SK-N-SH (cell line): ENCODE measurements at regions not wholly inside any gene's neighbourhood (a gene's known extent, or its start where the extent isn't known, plus 50 kb on each side); places are given as distances from the start of the nearest gene placed in this dataset.

ENCODE experiments used
- CTCF ChIA-PET: fragments of 300-600, 350-600 bp; formaldehyde crosslinking; extraction: SDS; loops from one replicate; lab custom pipeline; 2021; lab: Yijun Ruan, JAX
- POLR2A ChIA-PET: fragments of 350-600 bp; sonication (Branson Sonifier 250); formaldehyde crosslinking; extraction: SDS; loops from one replicate; lab custom pipeline; 2020; ENCODE audit warnings: antibody characterized with exemption, inconsistent platforms; lab: Yijun Ruan, JAX
- DNase-seq: peaks from one replicate; pipeline ENCODE4 v3.0.0; 2012
- H2AFZ ChIP-seq: fragments of 200-600 bp; sonication (generic); 2 replicates; pipeline ENCODE4 v1.8.1; 2016; ENCODE audit warnings: antibody characterized with exemption, mild to moderate bottlenecking, low read depth
- H3F3A ChIP-seq: fragments of 200-600 bp; sonication (generic); replicated peaks from 2 replicates; pipeline ENCODE3; 2016; ENCODE audit warnings: antibody characterized with exemption, mild to moderate bottlenecking; ENCODE audit not compliant: insufficient read depth
- H3K27ac ChIP-seq, 2 experiments: fragments of 200-500 bp in 1 of 2; fragments of 200-600 bp in 1 of 2; sonication (Bioruptor generic) in 1 of 2; sonication (generic), shearing (Covaris generic) in 1 of 2; 2 replicates each; pipeline versions ENCODE4 v1.5.1 to v1.6.1; 2014 to 2016; ENCODE audit warnings: low read depth in 2 of 2, inconsistent platforms in 1 of 2, low read length in 1 of 2, mild to moderate bottlenecking in 1 of 2, mixed read lengths in 1 of 2
- H3K27me3 ChIP-seq: fragments of 200-600 bp; sonication (generic), shearing (Covaris generic); 2 replicates; pipeline ENCODE4 v1.6.1; 2016; ENCODE audit warnings: mixed run types; ENCODE audit not compliant: insufficient read depth
- H3K36me3 ChIP-seq, 2 experiments: fragments of 200-500 bp in 1 of 2; fragments of 200-600 bp in 1 of 2; sonication (Bioruptor generic) in 1 of 2; sonication (generic) in 1 of 2; replicated peaks in 1 of 2; 2 replicates each; pipeline versions ENCODE3 to v1.5.1; 2014 to 2016; ENCODE audit warnings: low read length in 1 of 2, mild to moderate bottlenecking in 1 of 2; ENCODE audit not compliant: insufficient read depth in 2 of 2, control insufficient read depth in 1 of 2
- H3K4me1 ChIP-seq, 2 experiments: fragments of 200-500 bp in 1 of 2; fragments of 200-600 bp in 1 of 2; sonication (Bioruptor generic) in 1 of 2; sonication (generic), shearing (Covaris generic) in 1 of 2; 2 replicates each; pipeline versions ENCODE4 v1.5.1 to v1.6.1; 2014 to 2016; ENCODE audit warnings: low read depth in 1 of 2, low read length in 1 of 2, mixed run types in 1 of 2; ENCODE audit not compliant: insufficient read depth in 2 of 2, control insufficient read depth in 1 of 2
- H3K4me2 ChIP-seq: fragments of 200-600 bp; sonication (generic), shearing (Covaris generic); 2 replicates; pipeline ENCODE4 v1.6.1; 2017; ENCODE audit warnings: mixed run types
- H3K4me3 ChIP-seq, 2 experiments: fragments of 200-500 bp in 1 of 2; fragments of 200-600 bp in 1 of 2; sonication (Bioruptor generic) in 1 of 2; sonication (generic), shearing (Covaris generic) in 1 of 2; 2 replicates each; pipeline versions ENCODE4 v1.5.1 to v1.8.1; 2014 to 2016; ENCODE audit warnings: low read depth in 2 of 2, inconsistent platforms in 1 of 2, low read length in 1 of 2, mild to moderate bottlenecking in 1 of 2, mixed read lengths in 1 of 2, moderate library complexity in 1 of 2
- H3K79me2 ChIP-seq: fragments of 200-600 bp; sonication (generic); 2 replicates; pipeline ENCODE4 v1.8.1; 2017; ENCODE audit warnings: mild to moderate bottlenecking; ENCODE audit not compliant: insufficient read depth
- H3K9ac ChIP-seq: fragments of 200-600 bp; sonication (generic); 2 replicates; pipeline ENCODE4 v1.6.1; 2017; ENCODE audit warnings: mixed run types
- H3K9me2 ChIP-seq: fragments of 200-600 bp; sonication (generic); 2 replicates; pipeline ENCODE4 v1.6.1; 2017; ENCODE audit warnings: mixed run types
- H3K9me3 ChIP-seq: fragments of 200-600 bp; sonication (generic); 2 replicates; pipeline ENCODE4 v1.6.1; 2017; ENCODE audit warnings: mixed run types, mild to moderate bottlenecking, moderate library complexity
- H4K20me1 ChIP-seq: fragments of 200-600 bp; sonication (generic); 2 replicates; pipeline ENCODE4 v1.6.1; 2017; ENCODE audit warnings: mild to moderate bottlenecking, mixed run types; ENCODE audit not compliant: insufficient read depth
- CHD2 ChIP-seq: fragments of 150-350 bp; IDR thresholded peaks from 2 replicates; pipeline ENCODE4 v1.6.1; 2018; ENCODE audit warnings: low read length; ENCODE audit not compliant: partially characterized antibody
- CTCF ChIP-seq: fragments of 200-600 bp; sonication (generic); IDR thresholded peaks from 2 replicates; pipeline ENCODE4 v1.6.1; 2017; ENCODE audit warnings: antibody characterized with exemption, mild to moderate bottlenecking, moderate library complexity
- EP300 ChIP-seq, 2 experiments: IDR thresholded peaks; 2 replicates each; pipeline versions ENCODE4 v1.4.0 to v1.6.1; 2012; ENCODE audit warnings: borderline replicate concordance in 1 of 2, low read depth in 1 of 2, low read length in 1 of 2
- EZH2phosphoT487 ChIP-seq: fragments of 200-600 bp; sonication (generic); IDR thresholded peaks from 2 replicates; pipeline ENCODE4 v1.6.1; 2017; ENCODE audit warnings: low read depth, mixed run types, mild to moderate bottlenecking, antibody characterized with exemption, moderate library complexity, borderline replicate concordance
- FOSL2 ChIP-seq: IDR thresholded peaks from 2 replicates; pipeline ENCODE4 v1.4.0; 2012; ENCODE audit warnings: low read depth, mild to moderate bottlenecking, moderate library complexity, borderline replicate concordance
- FOXJ3 ChIP-seq: sonication (generic); formaldehyde crosslinking; IDR thresholded peaks from 2 replicates; pipeline ENCODE4 v1.5.1; 2020; ENCODE audit warnings: mild to moderate bottlenecking, missing genetic modification reagents
- GABPA ChIP-seq: IDR thresholded peaks from 2 replicates; pipeline ENCODE4 v1.4.0; 2012; ENCODE audit warnings: low read depth, mild to moderate bottlenecking
- GATA2 ChIP-seq: sonication (generic); formaldehyde crosslinking; IDR thresholded peaks from 2 replicates; pipeline ENCODE4 v1.5.0; 2020; ENCODE audit warnings: mild to moderate bottlenecking, missing genetic modification reagents
- JUND ChIP-seq: IDR thresholded peaks from 2 replicates; pipeline ENCODE4 v1.4.0; 2012
- MEF2A ChIP-seq: IDR thresholded peaks from 2 replicates; pipeline ENCODE4 v1.4.0; 2012; ENCODE audit warnings: low read depth, borderline replicate concordance
- MXI1 ChIP-seq: IDR thresholded peaks from 2 replicates; pipeline ENCODE4 v1.6.1; 2012; ENCODE audit warnings: mild to moderate bottlenecking, low read depth, low read length, improper control_type of control experiment
- NFIC ChIP-seq: IDR thresholded peaks from 2 replicates; pipeline ENCODE4 v1.4.0; 2012; ENCODE audit warnings: borderline replicate concordance
- REST ChIP-seq: IDR thresholded peaks from 2 replicates; pipeline ENCODE4 v1.6.1; 2012; ENCODE audit warnings: mild to moderate bottlenecking, low read depth, low read length, moderate library complexity
- SIN3A ChIP-seq: IDR thresholded peaks from 2 replicates; pipeline ENCODE4 v1.6.1; 2012; ENCODE audit warnings: low read depth, mild to moderate bottlenecking, low read length, moderate library complexity, borderline replicate concordance
- SMC3 ChIP-seq: IDR thresholded peaks from 2 replicates; pipeline ENCODE4 v1.6.1; 2012; ENCODE audit warnings: low read depth, low read length, improper control_type of control experiment
- TAF1 ChIP-seq: IDR thresholded peaks from 2 replicates; pipeline ENCODE4 v1.6.1; 2012; ENCODE audit warnings: low read depth, mild to moderate bottlenecking, low read length, moderate library complexity, borderline replicate concordance
- TCF12 ChIP-seq: IDR thresholded peaks from 2 replicates; pipeline ENCODE4 v1.4.0; 2012
- TEAD4 ChIP-seq: IDR thresholded peaks from 2 replicates; pipeline ENCODE4 v1.4.0; 2012; ENCODE audit warnings: mild to moderate bottlenecking, borderline replicate concordance; ENCODE audit not compliant: insufficient read depth
- WGBS: methylation state at CpG from one replicate; pipeline ENCODE4 v1.1.6; 2017; ENCODE audit warnings: low lambda C conversion rate; 5-methylcytosine and 5-hydroxymethylcytosine counted together
- TF ChIP-seq, protein P1 (sequence below): fragments of 150-350 bp; IDR thresholded peaks from 2 replicates; pipeline ENCODE4 v1.6.1; 2016; ENCODE audit warnings: mild to moderate bottlenecking, low read depth, low read length
- TF ChIP-seq, protein P2 (sequence below): IDR thresholded peaks from 2 replicates; pipeline ENCODE4 v1.4.0; 2012; ENCODE audit warnings: low read depth, borderline replicate concordance

GRCh38 chr1:209443975-209444651 is 139.4 kb upstream of the CAMK1G start:
- Histone ChIP-seq H3K4me2 (no peak overlapping the region), H3F3A (no peaks in the 10 kb centered on the region), H3K9ac (no peak overlapping the region), H4K20me1 (no peaks in the 10 kb centered on the region), H3K27me3 (no peaks in the 10 kb centered on the region), H3K36me3 (no peaks in the 10 kb centered on the region), H3K79me2 (no peaks in the 10 kb centered on the region), H3K4me3 (no peak overlapping the region), H3K9me3 (no peaks in the 10 kb centered on the region), H3K27ac (no peak overlapping the region), H2AFZ (no peak overlapping the region), H3K4me1 (0 out of 4 replicates have a peak, but pooled peaks cover 0 to 2% of the 10 kb centered on the region in 2 experiments), H3K9me2 (no peaks in the 10 kb centered on the region)
- TF ChIP-seq CHD2 = no peak
- TF ChIP-seq NFIC = no peak
- no peak for TF ChIP-seq CTCF
- no peak for TF ChIP-seq GATA2 (CRISPR knock-in tag)
- no peak for TF ChIP-seq REST
- TF ChIP-seq GABPA = no peak
- TF ChIP-seq, protein P1, sequence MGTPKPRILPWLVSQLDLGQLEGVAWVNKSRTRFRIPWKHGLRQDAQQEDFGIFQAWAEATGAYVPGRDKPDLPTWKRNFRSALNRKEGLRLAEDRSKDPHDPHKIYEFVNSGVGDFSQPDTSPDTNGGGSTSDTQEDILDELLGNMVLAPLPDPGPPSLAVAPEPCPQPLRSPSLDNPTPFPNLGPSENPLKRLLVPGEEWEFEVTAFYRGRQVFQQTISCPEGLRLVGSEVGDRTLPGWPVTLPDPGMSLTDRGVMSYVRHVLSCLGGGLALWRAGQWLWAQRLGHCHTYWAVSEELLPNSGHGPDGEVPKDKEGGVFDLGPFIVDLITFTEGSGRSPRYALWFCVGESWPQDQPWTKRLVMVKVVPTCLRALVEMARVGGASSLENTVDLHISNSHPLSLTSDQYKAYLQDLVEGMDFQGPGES = no peak
- no peak for TF ChIP-seq FOSL2
- TF ChIP-seq TEAD4 = no peak
- TF ChIP-seq MEF2A = no peak
- TF ChIP-seq SIN3A = no peak
- TF ChIP-seq JUND = no peak
- no peak for TF ChIP-seq SMC3
- TF ChIP-seq TCF12 = no peak
- no peak for TF ChIP-seq FOXJ3 (CRISPR knock-in tag)
- no peak for TF ChIP-seq MXI1
- TF ChIP-seq EP300 (IDR thresholded peaks at IDR 0.05; ENCODE audit: borderline replicate concordance in 1 of 2, low read depth in 1 of 2, low read length in 1 of 2) = no peak
- no peak for TF ChIP-seq EZH2phosphoT487
- TF ChIP-seq, protein P2, sequence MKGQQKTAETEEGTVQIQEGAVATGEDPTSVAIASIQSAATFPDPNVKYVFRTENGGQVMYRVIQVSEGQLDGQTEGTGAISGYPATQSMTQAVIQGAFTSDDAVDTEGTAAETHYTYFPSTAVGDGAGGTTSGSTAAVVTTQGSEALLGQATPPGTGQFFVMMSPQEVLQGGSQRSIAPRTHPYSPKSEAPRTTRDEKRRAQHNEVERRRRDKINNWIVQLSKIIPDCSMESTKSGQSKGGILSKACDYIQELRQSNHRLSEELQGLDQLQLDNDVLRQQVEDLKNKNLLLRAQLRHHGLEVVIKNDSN = no peak
- TF ChIP-seq TAF1 = no peak
- no peak for DNase-seq
- WGBS = 48% methylated on average over 3 of the region's 3 CpGs
- ChIA-PET POLR2A (no interaction called here), CTCF (interaction anchor here (1.4 to 1.9 kb wide), 2 partner anchors 9 to 15 kb away, joined by 3 to 5 read pairs; no protein-coding TSS in a partner anchor)
